Hepatocyte (in vitro differentiated cells): ENCODE measurements at regions not wholly inside any gene's neighbourhood (a gene's known extent, or its start where the extent isn't known, plus 50 kb on each side); places are given as distances from the start of the nearest gene placed in this dataset.

Experiments used
- DNase-seq: peaks from one replicate; pipeline ENCODE4 v3.0.0-alpha.2; 2016; ENCODE audit warnings: low spot score
- H2AFZ ChIP-seq: fragments of 200-600 bp; sonication (generic); 2 replicates; pipeline ENCODE4 v1.6.0; 2016; ENCODE audit warnings: antibody characterized with exemption, mild to moderate bottlenecking
- H3K27ac ChIP-seq: fragments of 200-600 bp; sonication (generic); 2 replicates; pipeline ENCODE4 v1.5.1; 2016; ENCODE audit warnings: mild to moderate bottlenecking
- H3K27me3 ChIP-seq: fragments of 200-600 bp; sonication (generic); 2 replicates; pipeline ENCODE4 v1.6.1; 2016
- H3K36me3 ChIP-seq: fragments of 200-600 bp; sonication (generic); replicated peaks from 2 replicates; pipeline ENCODE4 v1.5.1; 2016; ENCODE audit warnings: low read depth; ENCODE audit not compliant: insufficient read depth
- H3K4me1 ChIP-seq: fragments of 200-600 bp; sonication (generic); 2 replicates; pipeline ENCODE4 v1.5.1; 2016; ENCODE audit warnings: mild to moderate bottlenecking, moderate library complexity; ENCODE audit not compliant: insufficient read depth
- H3K4me2 ChIP-seq: fragments of 200-600 bp; sonication (generic); 2 replicates; pipeline ENCODE4 v1.6.0; 2016
- H3K4me3 ChIP-seq: fragments of 200-600 bp; sonication (generic); 2 replicates; pipeline ENCODE4 v1.5.1; 2016; ENCODE audit warnings: mild to moderate bottlenecking
- H3K79me2 ChIP-seq: fragments of 200-600 bp; sonication (generic); 2 replicates; pipeline ENCODE4 v1.6.0; 2017; ENCODE audit warnings: mild to moderate bottlenecking
- H3K9me2 ChIP-seq: fragments of 200-600 bp; sonication (generic); replicated peaks from 2 replicates; pipeline ENCODE4 v1.6.0; 2017; ENCODE audit warnings: mild to moderate bottlenecking; ENCODE audit not compliant: insufficient read depth
- H3K9me3 ChIP-seq: fragments of 200-600 bp; sonication (generic); 2 replicates; pipeline ENCODE4 v1.5.1; 2016; ENCODE audit warnings: low read depth, mild to moderate bottlenecking
- H4K20me1 ChIP-seq: fragments of 200-600 bp; sonication (generic); 2 replicates; pipeline ENCODE4 v1.6.0; 2016; ENCODE audit warnings: mild to moderate bottlenecking; ENCODE audit not compliant: insufficient read depth, poor library complexity, severe bottlenecking
- EZH2 ChIP-seq: fragments of 200-600 bp; sonication (generic); IDR thresholded peaks from 2 replicates; pipeline ENCODE4 v1.6.1; 2016; ENCODE audit warnings: antibody characterized with exemption, mild to moderate bottlenecking, borderline replicate concordance
- EZH2phosphoT487 ChIP-seq: fragments of 200-600 bp; sonication (generic); IDR thresholded peaks from one replicate; pipeline ENCODE4 v1.6.1; 2018; ENCODE audit warnings: antibody characterized with exemption, mild to moderate bottlenecking, low read depth, moderate library complexity; ENCODE audit not compliant: unreplicated experiment, severe bottlenecking
- WGBS: methylation state at CpG from one replicate; pipeline ENCODE4 v1.1.6; 2016; ENCODE audit warnings: low lambda C conversion rate; ENCODE audit errors: missing lambda C conversion rate; 5-methylcytosine and 5-hydroxymethylcytosine counted together
- TF ChIP-seq, protein P1 (sequence below): fragments of 200-600 bp; sonication (generic); IDR thresholded peaks from 2 replicates; pipeline ENCODE4 v1.5.1; 2016; ENCODE audit warnings: antibody characterized with exemption, mild to moderate bottlenecking; ENCODE audit not compliant: poor library complexity

DNA sequence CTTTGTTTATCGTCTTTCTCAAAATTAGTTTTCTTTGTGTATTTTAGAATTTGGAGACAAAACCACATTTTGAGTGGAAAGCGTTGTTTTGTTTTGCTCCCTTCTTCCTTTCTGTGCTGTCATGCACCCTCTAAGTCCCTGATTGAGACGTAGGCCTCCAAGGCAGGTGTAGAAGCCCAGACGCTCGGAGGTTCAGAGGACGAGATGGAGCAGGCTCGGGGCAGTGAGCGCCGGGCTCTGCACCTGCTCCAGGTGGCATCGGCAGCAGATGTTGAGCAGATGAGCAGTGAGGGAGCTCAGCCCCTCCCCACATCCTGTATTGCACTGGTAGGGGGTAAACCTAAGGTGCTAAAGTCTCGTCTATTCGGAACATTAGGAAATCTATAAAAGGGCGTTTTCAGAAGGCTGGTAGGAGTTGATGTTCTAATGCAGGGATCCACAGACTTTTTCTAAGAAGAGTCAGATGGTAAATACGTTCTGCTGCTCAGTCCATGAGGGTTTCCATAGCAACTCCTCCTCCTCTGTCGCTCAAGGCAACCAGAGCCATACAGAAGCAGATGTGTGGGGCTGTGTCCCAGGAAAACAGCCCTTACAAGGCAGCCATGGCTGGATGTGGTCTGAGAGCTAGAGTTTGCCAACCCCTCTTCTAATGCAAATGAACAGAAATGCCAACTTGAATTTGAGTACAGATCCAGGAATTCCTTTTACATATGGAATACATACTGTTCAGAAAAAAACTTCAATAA is 724.2 kb downstream of the BRD1 start:
- no peak overlapping the region for H3K27ac ChIP-seq
- no peak overlapping the region for H3K4me3 ChIP-seq
- H3K9me2 ChIP-seq = no peaks in the 10 kb centered on the region
- no peaks in the 10 kb centered on the region for H3K79me2 ChIP-seq
- H3K36me3 ChIP-seq = no peaks in the 10 kb centered on the region
- H3K9me3 ChIP-seq = no peaks in the 10 kb centered on the region
- no peaks in the 10 kb centered on the region for H4K20me1 ChIP-seq
- H3K4me2 ChIP-seq = no peak overlapping the region
- no peaks in the 10 kb centered on the region for H3K4me1 ChIP-seq
- 70% methylated on average over 15 of the region's 15 CpGs for WGBS
- no peaks in the 10 kb centered on the region for H3K27me3 ChIP-seq
- TF ChIP-seq, protein P1, sequence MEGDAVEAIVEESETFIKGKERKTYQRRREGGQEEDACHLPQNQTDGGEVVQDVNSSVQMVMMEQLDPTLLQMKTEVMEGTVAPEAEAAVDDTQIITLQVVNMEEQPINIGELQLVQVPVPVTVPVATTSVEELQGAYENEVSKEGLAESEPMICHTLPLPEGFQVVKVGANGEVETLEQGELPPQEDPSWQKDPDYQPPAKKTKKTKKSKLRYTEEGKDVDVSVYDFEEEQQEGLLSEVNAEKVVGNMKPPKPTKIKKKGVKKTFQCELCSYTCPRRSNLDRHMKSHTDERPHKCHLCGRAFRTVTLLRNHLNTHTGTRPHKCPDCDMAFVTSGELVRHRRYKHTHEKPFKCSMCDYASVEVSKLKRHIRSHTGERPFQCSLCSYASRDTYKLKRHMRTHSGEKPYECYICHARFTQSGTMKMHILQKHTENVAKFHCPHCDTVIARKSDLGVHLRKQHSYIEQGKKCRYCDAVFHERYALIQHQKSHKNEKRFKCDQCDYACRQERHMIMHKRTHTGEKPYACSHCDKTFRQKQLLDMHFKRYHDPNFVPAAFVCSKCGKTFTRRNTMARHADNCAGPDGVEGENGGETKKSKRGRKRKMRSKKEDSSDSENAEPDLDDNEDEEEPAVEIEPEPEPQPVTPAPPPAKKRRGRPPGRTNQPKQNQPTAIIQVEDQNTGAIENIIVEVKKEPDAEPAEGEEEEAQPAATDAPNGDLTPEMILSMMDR = no peak
- no peak for TF ChIP-seq EZH2
- no peak for TF ChIP-seq EZH2phosphoT487
- H2AFZ ChIP-seq = no peak overlapping the region
- DNase-seq = no peak

- WGBS = 89% methylated on average over 19 of the region's 20 CpGs
- H3K4me3 ChIP-seq = no peak overlapping the region
Measured at GRCh38 chr22:49102367-49102766, 725.3 kb downstream of the BRD1 start.

DNA sequence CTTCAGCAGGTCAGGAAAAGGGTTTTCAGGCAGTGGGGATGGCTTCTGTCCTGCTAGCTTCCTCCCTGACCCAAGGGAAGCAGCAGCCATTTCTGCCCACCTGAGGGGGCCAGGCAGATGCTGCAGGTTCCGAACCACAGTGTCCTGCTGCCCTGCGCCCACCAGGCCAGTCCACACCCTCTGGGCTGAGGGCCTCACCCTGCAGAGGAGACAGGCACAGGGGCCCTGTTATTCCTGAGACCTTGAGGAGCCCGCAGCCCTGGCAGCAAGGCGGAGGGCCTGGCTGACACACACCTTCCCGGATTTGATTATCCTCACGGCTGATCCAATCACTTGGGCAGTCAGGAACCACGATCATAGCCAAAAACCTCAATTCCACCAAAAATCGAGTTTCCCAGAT is 725.8 kb downstream of the BRD1 start:
- no peak for TF ChIP-seq EZH2
- TF ChIP-seq, protein P1 = no peak
- TF ChIP-seq EZH2phosphoT487 = no peak
- Histone ChIP-seq H3K9me2 (no peaks in the 10 kb centered on the region), H3K36me3 (no peaks in the 10 kb centered on the region), H3K9me3 (no peaks in the 10 kb centered on the region), H3K4me1 (no peaks in the 10 kb centered on the region), H3K79me2 (no peaks in the 10 kb centered on the region), H3K27ac (no peak overlapping the region), H3K4me3 (no peak overlapping the region), H4K20me1 (no peaks in the 10 kb centered on the region), H3K4me2 (no peak overlapping the region), H3K27me3 (no peaks in the 10 kb centered on the region), H2AFZ (no peak overlapping the region)
- no peak for DNase-seq
- WGBS = 80% methylated on average over 8 of the region's 8 CpGs

More at GRCh38 chr22:49102367-49102766, 725.3 kb downstream of the BRD1 start:
- Histone ChIP-seq H3K4me1 (no peaks in the 10 kb centered on the region), H3K9me3 (no peaks in the 10 kb centered on the region), H3K4me2 (no peak overlapping the region), H3K79me2 (no peaks in the 10 kb centered on the region), H3K27ac (no peak overlapping the region), H3K36me3 (no peaks in the 10 kb centered on the region), H2AFZ (no peak overlapping the region), H3K27me3 (no peaks in the 10 kb centered on the region), H4K20me1 (no peaks in the 10 kb centered on the region), H3K9me2 (no peaks in the 10 kb centered on the region)
- no peak for DNase-seq
- no peak for TF ChIP-seq EZH2phosphoT487
- no peak for TF ChIP-seq EZH2
- TF ChIP-seq, protein P1 = no peak
